HG03280 (cell line): ENCODE measurements at regions not wholly inside any gene's neighbourhood (a gene's known extent, or its start where the extent isn't known, plus 50 kb on each side); places are given as distances from the start of the nearest gene placed in this dataset.

Source experiments
- ATAC-seq: cut with Tn5 transposase; IDR thresholded peaks from one replicate; pipeline ENCODE4 v1.9.1; 2021; ENCODE audit warnings: mild to moderate bottlenecking, moderate library complexity; ENCODE audit not compliant: unreplicated experiment

GRCh38 chr21:41633627-41634026, 125.7 kb upstream of the TMPRSS2 start:
- ATAC-seq, result no peak

GRCh38 chr21:41632748-41633475, 125.0 kb upstream of the TMPRSS2 start:
- ATAC-seq, result no peak

- no peak for ATAC-seq
Measured at GRCh38 chr21:41631564-41632461, 123.9 kb upstream of the TMPRSS2 start.

- ATAC-seq, result no peak
Measured at GRCh38 chr21:41630917-41631316, 123.0 kb upstream of the TMPRSS2 start.

GRCh38 chr21:41630249-41630648, 122.3 kb upstream of the TMPRSS2 start:
- ATAC-seq, result no peak

- ATAC-seq, result no peak
Measured at GRCh38 chr21:41628256-41628655, 120.3 kb upstream of the TMPRSS2 start.

- no peak for ATAC-seq
Measured at GRCh38 chr21:41627428-41627827, 119.5 kb upstream of the TMPRSS2 start.

- ATAC-seq, result no peak
Measured at GRCh38 chr21:41626021-41626420, 118.1 kb upstream of the TMPRSS2 start.

GRCh38 chr21:41625428-41625827, 117.5 kb upstream of the TMPRSS2 start:
- ATAC-seq, result no peak

- no peak for ATAC-seq
Measured at GRCh38 chr21:41624674-41625310, 116.8 kb upstream of the TMPRSS2 start.

GRCh38 chr21:41623945-41624344, 116.0 kb upstream of the TMPRSS2 start:
- no peak for ATAC-seq

GRCh38 chr21:41622831-41623548, 115.0 kb upstream of the TMPRSS2 start:
- ATAC-seq, result no peak

GRCh38 chr21:41622201-41622600, 114.2 kb upstream of the TMPRSS2 start:
- no peak for ATAC-seq

- ATAC-seq, result no peak
Measured at GRCh38 chr21:41621513-41621912, 113.6 kb upstream of the TMPRSS2 start.

- no peak for ATAC-seq
Measured at GRCh38 chr21:41620982-41621381, 113.0 kb upstream of the TMPRSS2 start.

GRCh38 chr21:41620541-41620940, 112.6 kb upstream of the TMPRSS2 start:
- no peak for ATAC-seq

GRCh38 chr21:41616031-41616591, 108.2 kb upstream of the TMPRSS2 start:
- ATAC-seq, result no peak

- ATAC-seq, result no peak
Measured at GRCh38 chr21:41615613-41616012, 107.7 kb upstream of the TMPRSS2 start.

- no peak for ATAC-seq
Measured at GRCh38 chr21:41614511-41614910, 106.6 kb upstream of the TMPRSS2 start.

- no peak for ATAC-seq
Measured at GRCh38 chr21:41613533-41613909, 105.6 kb upstream of the TMPRSS2 start.
